IMR-90 (cell line): ENCODE measurements at regions not wholly inside any gene's neighbourhood (a gene's known extent, or its start where the extent isn't known, plus 50 kb on each side); places are given as distances from the start of the nearest gene placed in this dataset.
A peak's percentile ranks its signal among the peaks of the same experiment; 100 is the strongest.

ENCODE experiments used
- ATAC-seq: fragments of 200-7000 bp; cut with Tn5 transposase; 2 replicates; pipeline ENCODE4 v1.9.1; 2020; ENCODE audit warnings: low read depth, mild to moderate bottlenecking, moderate library complexity
- BruUV-seq: library from RNA; stranded (reverse); fragments of 400-500 nt; replicated peaks from 2 replicates; lab custom pipeline; 2021; lab: Mats Ljungman, UMichigan
- CTCF ChIA-PET: fragments of 300-600 bp; formaldehyde crosslinking; extraction: SDS; loops from one replicate; lab custom pipeline; 2021; ENCODE audit warnings: antibody characterized with exemption; lab: Yijun Ruan, JAX
- POLR2A ChIA-PET: fragments of 300-600 bp; sonication (Branson Sonifier 250); formaldehyde crosslinking; loops from one replicate; lab custom pipeline; 2022; ENCODE audit warnings: antibody characterized with exemption; ENCODE audit not compliant: unreplicated experiment; lab: Charles Lee
- DNase-seq: peaks from one replicate; pipeline ENCODE4 v3.0.0; 2013
- H2AFZ ChIP-seq: replicated peaks from 2 replicates; pipeline ENCODE3; 2013; ENCODE audit warnings: low read length, mild to moderate bottlenecking; ENCODE audit not compliant: poor library complexity
- H2AK5ac ChIP-seq: 2 replicates; pipeline ENCODE4 v1.6.1; 2013; ENCODE audit warnings: low read depth, low read length, inconsistent platforms
- H2AK9ac ChIP-seq: replicated peaks from 2 replicates; pipeline ENCODE3; 2013; ENCODE audit warnings: mild to moderate bottlenecking, low read depth, low read length, moderate library complexity; ENCODE audit not compliant: poor library complexity
- H2BK120ac ChIP-seq: 2 replicates; pipeline ENCODE4 v1.6.1; 2013; ENCODE audit warnings: low read depth, low read length, inconsistent platforms
- H2BK15ac ChIP-seq: 3 replicates; pipeline ENCODE4 v1.6.1; 2013; ENCODE audit warnings: low read depth, low read length, inconsistent platforms
- H2BK20ac ChIP-seq: 2 replicates; pipeline ENCODE4 v1.6.1; 2013; ENCODE audit warnings: low read depth, mild to moderate bottlenecking, inconsistent platforms, low read length, moderate library complexity
- H2BK5ac ChIP-seq: 2 replicates; pipeline ENCODE4 v1.6.1; 2013; ENCODE audit warnings: mild to moderate bottlenecking, low read depth, low read length, inconsistent platforms; ENCODE audit not compliant: poor library complexity, severe bottlenecking
- H3K14ac ChIP-seq: replicated peaks from 2 replicates; pipeline ENCODE4 v1.6.1; 2013; ENCODE audit warnings: low read depth, low read length, inconsistent platforms
- H3K18ac ChIP-seq: 2 replicates; pipeline ENCODE4 v1.6.1; 2013; ENCODE audit warnings: low read depth, low read length, control low read depth
- H3K23ac ChIP-seq: 2 replicates; pipeline ENCODE4 v1.6.1; 2013; ENCODE audit warnings: low read depth, low read length, inconsistent platforms
- H3K27ac ChIP-seq: 2 replicates; pipeline ENCODE4 v1.5.1; 2013; ENCODE audit warnings: mild to moderate bottlenecking, control low read depth, low read length; ENCODE audit not compliant: insufficient read depth
- H3K27me3 ChIP-seq: 2 replicates; pipeline ENCODE4 v1.6.1; 2013; ENCODE audit warnings: low read length; ENCODE audit not compliant: control insufficient read depth, insufficient read depth
- H3K36me3 ChIP-seq: 2 replicates; pipeline ENCODE4 v1.6.1; 2013; ENCODE audit warnings: low read length, mixed read lengths; ENCODE audit not compliant: control insufficient read depth, insufficient read depth
- H3K4ac ChIP-seq: 2 replicates; pipeline ENCODE4 v1.6.1; 2013; ENCODE audit warnings: low read depth, low read length, inconsistent platforms
- H3K4me1 ChIP-seq: 2 replicates; pipeline ENCODE4 v1.6.1; 2013; ENCODE audit warnings: low read length, mixed read lengths; ENCODE audit not compliant: control insufficient read depth, insufficient read depth
- H3K4me2 ChIP-seq: 2 replicates; pipeline ENCODE4 v1.6.1; 2013; ENCODE audit warnings: low read depth, mild to moderate bottlenecking, control low read depth, low read length, moderate library complexity
- H3K4me3 ChIP-seq: 2 replicates; pipeline ENCODE4 v1.5.1; 2013; ENCODE audit warnings: low read depth, mild to moderate bottlenecking, control low read depth, low read length, moderate library complexity; ENCODE audit not compliant: insufficient read depth
- H3K56ac ChIP-seq: 2 replicates; pipeline ENCODE4 v1.6.1; 2013; ENCODE audit warnings: low read length, inconsistent platforms; ENCODE audit not compliant: insufficient read depth; ENCODE audit errors: extremely low read depth
- H3K79me1 ChIP-seq, 2 experiments: 2 replicates each; pipeline ENCODE4 v1.6.1; 2013; ENCODE audit warnings: low read length in 2 of 2, inconsistent platforms in 1 of 2, low read depth in 1 of 2
- H3K9ac ChIP-seq: 2 replicates; pipeline ENCODE4 v1.6.1; 2013; ENCODE audit warnings: low read depth, low read length, control low read depth
- H3K9me1 ChIP-seq: 2 replicates; pipeline ENCODE4 v1.6.1; 2013; ENCODE audit warnings: low read length, inconsistent platforms; ENCODE audit not compliant: insufficient read depth
- H3K9me3 ChIP-seq: 2 replicates; pipeline ENCODE4 v1.6.1; 2013; ENCODE audit warnings: low read length; ENCODE audit not compliant: control insufficient read depth, insufficient read depth
- H4K20me1 ChIP-seq: 2 replicates; pipeline ENCODE4 v1.6.1; 2013; ENCODE audit warnings: low read length, inconsistent platforms; ENCODE audit not compliant: insufficient read depth
- H4K5ac ChIP-seq: 2 replicates; pipeline ENCODE4 v1.6.1; 2013; ENCODE audit warnings: mild to moderate bottlenecking, low read depth, low read length, control low read depth
- H4K8ac ChIP-seq, 2 experiments: 2 replicates each; pipeline ENCODE4 v1.6.1; 2013; ENCODE audit warnings: low read depth in 2 of 2, low read length in 2 of 2, control low read depth in 1 of 2, inconsistent platforms in 1 of 2
- H4K91ac ChIP-seq: 2 replicates; pipeline ENCODE4 v1.6.1; 2013; ENCODE audit warnings: low read depth, low read length, inconsistent platforms; ENCODE audit not compliant: insufficient read depth
- CEBPB ChIP-seq: IDR thresholded peaks from 2 replicates; pipeline ENCODE4 v1.6.1; 2012; ENCODE audit warnings: low read depth, low read length, improper control_type of control experiment
- FOS ChIP-seq: fragments of 150-350 bp; IDR thresholded peaks from 2 replicates; pipeline ENCODE4 v1.6.1; 2016; ENCODE audit warnings: low read depth, low read length
- MAFK ChIP-seq: IDR thresholded peaks from 2 replicates; pipeline ENCODE4 v1.6.1; 2012; ENCODE audit warnings: low read depth, low read length, improper control_type of control experiment
- MAZ ChIP-seq: IDR thresholded peaks from 2 replicates; pipeline ENCODE4 v1.6.1; 2012; ENCODE audit warnings: low read depth, mild to moderate bottlenecking, low read length, improper control_type of control experiment, moderate library complexity, borderline replicate concordance
- NFE2L2 ChIP-seq: fragments of 150-350 bp; IDR thresholded peaks from 2 replicates; pipeline ENCODE4 v1.6.1; 2016; ENCODE audit warnings: low read depth, mild to moderate bottlenecking, low read length
- RCOR1 ChIP-seq: IDR thresholded peaks from 2 replicates; pipeline ENCODE4 v1.6.1; 2012; ENCODE audit warnings: mild to moderate bottlenecking, low read length, improper control_type of control experiment; ENCODE audit not compliant: insufficient replicate concordance
- WGBS, 2 experiments: methylation state at CpG; one replicate each; pipeline versions ENCODE4 v1.1.5 to v1.1.7; 2013; ENCODE audit warnings: missing lambda C conversion rate in 2 of 2; ENCODE audit not compliant: insufficient read length in 1 of 2; ENCODE audit errors: extremely low coverage in 2 of 2; 5-methylcytosine and 5-hydroxymethylcytosine counted together
- dilution Hi-C: fragments of 300-500 bp; cut with HindIII; formaldehyde crosslinking; loops from one replicate; pipeline ENCODE4 v1.14.3; 2018; ENCODE audit warnings: low sequenced_read_pairs; ENCODE audit not compliant: unreplicated experiment
- in situ Hi-C: fragments of 300-500 bp; cut with MboI; formaldehyde crosslinking; loops from 3 replicates; pipeline ENCODE4 v1.14.3; 2019; ENCODE audit warnings: low sequenced_read_pairs, inconsistent platforms, mixed read lengths
- intact Hi-C: fragments of 100-400 bp; cut with micrococcal nuclease; formaldehyde crosslinking; loops from 2 replicates; pipeline ENCODE4 v1.10.0; 2022
- TF ChIP-seq, protein P1 (sequence below): fragments of 150-350 bp; IDR thresholded peaks from 2 replicates; pipeline ENCODE4 v1.6.1; 2017; ENCODE audit warnings: mild to moderate bottlenecking, antibody characterized with exemption, low read length, low read depth
- TF ChIP-seq, protein P2 (sequence below): conservative IDR thresholded peaks from 2 replicates; pipeline ENCODE4 v1.5.1; 2012; ENCODE audit warnings: mild to moderate bottlenecking, low read depth, low read length, improper control_type of control experiment
- TF ChIP-seq, protein P3 (sequence below): fragments of 150-350 bp; IDR thresholded peaks from 2 replicates; pipeline ENCODE4 v1.6.1; 2016; ENCODE audit warnings: low read depth, mild to moderate bottlenecking, low read length, moderate library complexity, borderline replicate concordance

DNA sequence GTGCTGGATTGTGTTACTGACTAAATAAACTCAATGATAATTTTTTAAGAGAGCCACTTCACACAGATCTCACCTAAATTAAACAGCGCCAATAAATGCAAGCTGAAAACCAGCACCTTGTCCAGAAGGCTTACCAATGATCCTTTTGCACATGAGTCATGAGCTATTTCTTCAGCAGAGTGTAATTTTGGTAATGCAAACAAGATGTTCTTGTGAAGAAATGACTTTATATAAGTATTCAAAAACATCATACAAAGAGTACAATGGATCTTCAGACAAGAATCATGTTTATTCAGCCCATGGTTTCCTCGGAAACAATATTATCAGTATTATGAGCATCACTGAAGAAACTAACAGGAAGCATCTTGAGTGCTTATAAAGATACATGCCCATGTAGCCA is 263.8 kb upstream of the UBE2E2 start:
- no peaks in the 10 kb centered on the region for H3K9me3 ChIP-seq
- dilution Hi-C loops: no loop called here

More for the DNA sequence above, 263.8 kb upstream of the UBE2E2 start:
- Histone ChIP-seq H3K4me3 (no peak overlapping the region), H3K9me1 (no peaks in the 10 kb centered on the region), H2BK5ac (no peak overlapping the region), H2BK120ac (no peak overlapping the region), H2BK20ac (no peak overlapping the region), H4K5ac (no peak overlapping the region), H3K27ac (no peak overlapping the region), H3K56ac (no peak overlapping the region), H4K8ac (no peak overlapping the region), H3K14ac (no peak overlapping the region), H3K4ac (no peak overlapping the region), H4K20me1 (no peaks in the 10 kb centered on the region), H3K4me1 (no peaks in the 10 kb centered on the region), H3K18ac (no peak overlapping the region), H3K27me3 (no peaks in the 10 kb centered on the region), H2BK15ac (no peak overlapping the region), H2AK9ac (no peak overlapping the region), H2AFZ (no peak overlapping the region), H4K91ac (no peak overlapping the region), H3K36me3 (no peaks in the 10 kb centered on the region), H3K79me1 (no peaks in the 10 kb centered on the region), H3K4me2 (no peak overlapping the region), H3K23ac (no peak overlapping the region), H2AK5ac (no peak overlapping the region), H3K9ac (no peak overlapping the region)
- no peak for ATAC-seq
- DNase-seq: peak; percentile 2
- no TSS peak for BruUV-seq
- WGBS, 2 experiments: no CpG with 5 or more reads among the region's 2 CpGs
- intact Hi-C loops (no loop called here), in situ Hi-C loops (no loop called here)
- ChIA-PET POLR2A (no interaction called here), CTCF (no interaction called here)
- no peak for TF ChIP-seq NFE2L2
- no peak for TF ChIP-seq RCOR1
- no peak for TF ChIP-seq MAFK
- no peak for TF ChIP-seq MAZ
- no peak for TF ChIP-seq FOS
- TF ChIP-seq, protein P1, sequence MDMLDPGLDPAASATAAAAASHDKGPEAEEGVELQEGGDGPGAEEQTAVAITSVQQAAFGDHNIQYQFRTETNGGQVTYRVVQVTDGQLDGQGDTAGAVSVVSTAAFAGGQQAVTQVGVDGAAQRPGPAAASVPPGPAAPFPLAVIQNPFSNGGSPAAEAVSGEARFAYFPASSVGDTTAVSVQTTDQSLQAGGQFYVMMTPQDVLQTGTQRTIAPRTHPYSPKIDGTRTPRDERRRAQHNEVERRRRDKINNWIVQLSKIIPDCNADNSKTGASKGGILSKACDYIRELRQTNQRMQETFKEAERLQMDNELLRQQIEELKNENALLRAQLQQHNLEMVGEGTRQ: no peak
- TF ChIP-seq CEBPB: no peak
- TF ChIP-seq, protein P2, sequence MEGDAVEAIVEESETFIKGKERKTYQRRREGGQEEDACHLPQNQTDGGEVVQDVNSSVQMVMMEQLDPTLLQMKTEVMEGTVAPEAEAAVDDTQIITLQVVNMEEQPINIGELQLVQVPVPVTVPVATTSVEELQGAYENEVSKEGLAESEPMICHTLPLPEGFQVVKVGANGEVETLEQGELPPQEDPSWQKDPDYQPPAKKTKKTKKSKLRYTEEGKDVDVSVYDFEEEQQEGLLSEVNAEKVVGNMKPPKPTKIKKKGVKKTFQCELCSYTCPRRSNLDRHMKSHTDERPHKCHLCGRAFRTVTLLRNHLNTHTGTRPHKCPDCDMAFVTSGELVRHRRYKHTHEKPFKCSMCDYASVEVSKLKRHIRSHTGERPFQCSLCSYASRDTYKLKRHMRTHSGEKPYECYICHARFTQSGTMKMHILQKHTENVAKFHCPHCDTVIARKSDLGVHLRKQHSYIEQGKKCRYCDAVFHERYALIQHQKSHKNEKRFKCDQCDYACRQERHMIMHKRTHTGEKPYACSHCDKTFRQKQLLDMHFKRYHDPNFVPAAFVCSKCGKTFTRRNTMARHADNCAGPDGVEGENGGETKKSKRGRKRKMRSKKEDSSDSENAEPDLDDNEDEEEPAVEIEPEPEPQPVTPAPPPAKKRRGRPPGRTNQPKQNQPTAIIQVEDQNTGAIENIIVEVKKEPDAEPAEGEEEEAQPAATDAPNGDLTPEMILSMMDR: no peak
- TF ChIP-seq, protein P3, sequence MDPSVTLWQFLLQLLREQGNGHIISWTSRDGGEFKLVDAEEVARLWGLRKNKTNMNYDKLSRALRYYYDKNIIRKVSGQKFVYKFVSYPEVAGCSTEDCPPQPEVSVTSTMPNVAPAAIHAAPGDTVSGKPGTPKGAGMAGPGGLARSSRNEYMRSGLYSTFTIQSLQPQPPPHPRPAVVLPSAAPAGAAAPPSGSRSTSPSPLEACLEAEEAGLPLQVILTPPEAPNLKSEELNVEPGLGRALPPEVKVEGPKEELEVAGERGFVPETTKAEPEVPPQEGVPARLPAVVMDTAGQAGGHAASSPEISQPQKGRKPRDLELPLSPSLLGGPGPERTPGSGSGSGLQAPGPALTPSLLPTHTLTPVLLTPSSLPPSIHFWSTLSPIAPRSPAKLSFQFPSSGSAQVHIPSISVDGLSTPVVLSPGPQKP: no peak
